HepG2 (cell line): ENCODE measurements at regions not wholly inside any gene's neighbourhood (a gene's known extent, or its start where the extent isn't known, plus 50 kb on each side); places are given as distances from the start of the nearest gene placed in this dataset.

Experiments used
- ATAC-seq: fragments of 200-7000 bp; cut with Tn5 transposase; 3 replicates; pipeline ENCODE4 v1.9.1; 2020; ENCODE audit warnings: mild to moderate bottlenecking, moderate library complexity
- BruUV-seq: library from RNA; stranded (reverse); fragments of 400-500 nt; replicated peaks from 2 replicates; lab custom pipeline; 2021; lab: Mats Ljungman, UMichigan
- CTCF ChIA-PET: fragments of 300-600 bp; formaldehyde crosslinking; extraction: SDS; loops from one replicate; lab custom pipeline; 2021; ENCODE audit warnings: low total read pairs, inconsistent platforms, low intra/inter-chr PET ratio; lab: Yijun Ruan, JAX
- POLR2A ChIA-PET: fragments of 350-600 bp; sonication (Branson Sonifier 250); formaldehyde crosslinking; loops from one replicate; lab custom pipeline; 2020; ENCODE audit warnings: antibody characterized with exemption, inconsistent platforms; lab: Yijun Ruan, JAX
- DNase-seq: peaks from one replicate; pipeline ENCODE4 v3.0.0-alpha.2; 2015; ENCODE audit warnings: low spot score
- FAIRE-seq: peaks from 3 replicates; lab custom pipeline; 2011; peaks lifted over from hg19 to GRCh38; lab: Jason Lieb, UNC
- H2AFZ ChIP-seq: one replicate; pipeline ENCODE4 v1.6.1; 2011; ENCODE audit warnings: low read length, inconsistent platforms
- H3K27ac ChIP-seq: fragments of 300-600 bp; 3 replicates; pipeline ENCODE4 v1.8.0; 2011; ENCODE audit warnings: mixed run types, mild to moderate bottlenecking, mixed read lengths, low read length, inconsistent platforms; ENCODE audit not compliant: insufficient read depth; ENCODE audit errors: extremely low read length
- H3K27me3 ChIP-seq, 2 experiments: fragments of 200-600 bp in 1 of 2; 2 replicates in 1 of 2; 3 replicates in 1 of 2; pipeline versions ENCODE4 v1.6.0 to v1.8.0; 2011; ENCODE audit warnings: low read length in 2 of 2, mild to moderate bottlenecking in 2 of 2, moderate library complexity in 2 of 2, inconsistent platforms in 1 of 2; ENCODE audit not compliant: insufficient read depth in 2 of 2, control insufficient read depth in 1 of 2
- H3K36me3 ChIP-seq, 2 experiments: fragments of 200-600 bp in 1 of 2; replicated peaks in 1 of 2; 2 replicates in 1 of 2; 3 replicates in 1 of 2; pipeline versions ENCODE4 v1.5.1 to v1.8.0; 2011; ENCODE audit warnings: low read length in 2 of 2, inconsistent platforms in 1 of 2; ENCODE audit not compliant: insufficient read depth in 2 of 2, control insufficient read depth in 1 of 2
- H3K4me1 ChIP-seq: 2 replicates; pipeline ENCODE4 v1.5.1; 2012; ENCODE audit warnings: low read length, inconsistent platforms; ENCODE audit not compliant: insufficient read depth
- H3K4me2 ChIP-seq: 2 replicates; pipeline ENCODE4 v1.6.0; 2011; ENCODE audit warnings: low read depth, low read length, inconsistent platforms
- H3K4me3 ChIP-seq, 3 experiments: fragments of 200-600 bp in 1 of 3; sonication (generic), shearing (Covaris generic) in 1 of 3; replicated peaks in 1 of 3; 2 replicates each; pipeline ENCODE4 v1.5.1; 2011 to 2016; ENCODE audit warnings: low read length in 3 of 3, inconsistent platforms in 2 of 3, low read depth in 2 of 3, mild to moderate bottlenecking in 2 of 3, control low read depth in 1 of 3, mixed read lengths in 1 of 3; ENCODE audit not compliant: insufficient read depth in 1 of 3
- H3K79me2 ChIP-seq: one replicate; pipeline ENCODE4 v1.6.1; 2011; ENCODE audit warnings: low read length, inconsistent platforms; ENCODE audit not compliant: insufficient read depth
- H3K9ac ChIP-seq: 2 replicates; pipeline ENCODE4 v1.6.0; 2011; ENCODE audit warnings: mild to moderate bottlenecking, low read depth, low read length, inconsistent platforms; ENCODE audit not compliant: insufficient read depth
- H3K9me3 ChIP-seq: 2 replicates; pipeline ENCODE4 v1.5.1; 2012; ENCODE audit warnings: mild to moderate bottlenecking, low read length
- H4K20me1 ChIP-seq: 2 replicates; pipeline ENCODE4 v1.6.0; 2011; ENCODE audit warnings: inconsistent platforms, mild to moderate bottlenecking, low read length, moderate library complexity; ENCODE audit not compliant: insufficient read depth
- BORCS8-MEF2B ChIP-seq: sonication (generic); formaldehyde crosslinking; IDR thresholded peaks from 2 replicates; pipeline ENCODE4 v1.8.0; 2022; ENCODE audit warnings: mild to moderate bottlenecking, missing genetic modification reagents
- CC2D1A ChIP-seq: sonication (generic); formaldehyde crosslinking; IDR thresholded peaks from 2 replicates; pipeline ENCODE4 v1.8.1; 2023; ENCODE audit warnings: mild to moderate bottlenecking, missing genetic modification reagents
- NPAS2 ChIP-seq: sonication (generic); formaldehyde crosslinking; IDR thresholded peaks from 2 replicates; pipeline ENCODE4 v1.8.0; 2022; ENCODE audit warnings: mild to moderate bottlenecking, missing genetic modification reagents, borderline replicate concordance
- PHB2 ChIP-seq: fragments of 450-650 bp; IDR thresholded peaks from 2 replicates; pipeline ENCODE4 v1.6.1; 2018; ENCODE audit not compliant: partially characterized antibody
- SCMH1 ChIP-seq: sonication (generic); formaldehyde crosslinking; IDR thresholded peaks from 2 replicates; pipeline ENCODE4 v1.9.0; 2021; ENCODE audit warnings: missing genetic modification reagents, mild to moderate bottlenecking, borderline replicate concordance
- TBP ChIP-seq: sonication (generic); formaldehyde crosslinking; IDR thresholded peaks from 2 replicates; pipeline ENCODE4 v1.5.0; 2020; ENCODE audit warnings: missing genetic modification reagents
- ZKSCAN5 ChIP-seq: sonication (generic); formaldehyde crosslinking; IDR thresholded peaks from 2 replicates; pipeline ENCODE4 v1.5.1; 2020; ENCODE audit warnings: mild to moderate bottlenecking, missing genetic modification reagents
- ZNF44 ChIP-seq: sonication (generic); formaldehyde crosslinking; IDR thresholded peaks from 2 replicates; pipeline ENCODE4 v1.5.1; 2020; ENCODE audit warnings: mild to moderate bottlenecking, missing genetic modification reagents
- ZNF552 ChIP-seq: sonication (generic); formaldehyde crosslinking; IDR thresholded peaks from 2 replicates; pipeline ENCODE4 v1.9.0; 2022; ENCODE audit warnings: missing genetic modification reagents, mild to moderate bottlenecking, borderline replicate concordance
- ZNF670 ChIP-seq: sonication (generic); formaldehyde crosslinking; IDR thresholded peaks from 2 replicates; pipeline ENCODE4 v1.8.0; 2022; ENCODE audit warnings: mild to moderate bottlenecking, missing genetic modification reagents, borderline replicate concordance
- WGBS: methylation state at CpG from one replicate; pipeline ENCODE4 v1.1.6; 2017; ENCODE audit warnings: low lambda C conversion rate; 5-methylcytosine and 5-hydroxymethylcytosine counted together
- in situ Hi-C: cut with HindIII; loops from 2 replicates; pipeline ENCODE4 v1.10.0; 2017; ENCODE audit warnings: low pct_unique_long_range_greater_than_20kb; ENCODE audit not compliant: extremely low pct_ligation_motif_present
- intact Hi-C: fragments of 100-400 bp; cut with micrococcal nuclease; formaldehyde crosslinking; loops from one replicate; pipeline ENCODE4 v1.10.0; 2022; ENCODE audit not compliant: unreplicated experiment

DNA sequence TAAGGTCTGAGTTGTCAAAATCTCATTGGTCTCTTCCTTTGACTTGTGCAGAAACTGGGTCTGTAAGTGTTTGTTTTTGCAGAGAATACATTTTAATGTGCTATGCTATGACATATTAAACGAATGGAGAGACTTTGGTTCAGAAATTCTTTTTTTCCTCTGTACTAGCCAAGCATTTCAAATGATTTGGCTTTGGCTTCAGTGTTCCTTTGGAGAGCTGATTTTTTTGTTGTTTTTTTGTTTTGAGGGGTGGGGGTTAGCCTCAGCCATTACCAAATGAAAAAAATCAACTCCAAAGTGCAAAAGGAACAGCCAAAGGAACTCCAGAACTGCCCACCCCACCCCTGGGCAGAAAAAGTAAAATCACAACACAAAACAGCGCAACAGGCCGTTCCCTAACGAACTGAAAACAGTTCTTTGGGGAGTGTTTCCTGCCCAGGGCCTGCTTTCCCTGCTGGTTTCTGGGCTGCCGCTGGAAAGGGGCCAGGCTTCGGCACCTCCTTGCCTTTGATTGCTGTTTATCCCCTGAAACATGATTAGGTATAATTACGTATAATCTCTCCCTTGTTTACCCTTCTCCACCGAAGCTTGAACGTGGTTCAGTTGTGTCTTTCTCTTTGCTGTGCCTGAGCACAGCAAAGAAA, 57.6 kb upstream of the NEO1 start (continued):
- TF ChIP-seq BORCS8-MEF2B (CRISPR knock-in tag) (no peak), ZNF670 (CRISPR knock-in tag) (no peak), SCMH1 (CRISPR knock-in tag) (no peak), ZNF44 (no peak), ZNF552 (no peak), NPAS2 (CRISPR knock-in tag) (no peak), PHB2 (no peak), CC2D1A (CRISPR knock-in tag) (no peak)

- intact Hi-C loops (no loop called here), in situ Hi-C loops (no loop called here)
- Histone ChIP-seq H3K27me3 (peaks cover 0 to 26% of the 10 kb centered on the region in 2 experiments; a peak in 3 of 5 replicates), H3K79me2 (no peaks in the 10 kb centered on the region), H3K9ac (no peak overlapping the region), H3K9me3 (no peaks in the 10 kb centered on the region), H3K36me3 (no peaks in the 10 kb centered on the region), H3K27ac (no peak overlapping the region), H2AFZ (no peak overlapping the region), H3K4me1 (no peaks in the 10 kb centered on the region), H3K4me3 (no peak overlapping the region), H3K4me2 (no peak overlapping the region), H4K20me1 (no peaks in the 10 kb centered on the region)
- no peak for DNase-seq
- ChIA-PET CTCF (no interaction called here), POLR2A (no interaction called here)
- FAIRE-seq: no peak
- ATAC-seq: no peak
- TF ChIP-seq TBP (CRISPR knock-in tag) (no peak), ZKSCAN5 (CRISPR knock-in tag) (no peak)
- BruUV-seq: no TSS peak
- whole genome bisulfite sequencing: 35% methylated on average over 8 of the region's 8 CpGs
These were observed 59.4 kb upstream of the NEO1 start for GRCh38 chr15:72992841-72993252.
